Mammary epithelial cell (primary cell): ENCODE measurements at regions not wholly inside any gene's neighbourhood (a gene's known extent, or its start where the extent isn't known, plus 50 kb on each side); places are given as distances from the start of the nearest gene placed in this dataset.

Experiments
- CTCF ChIP-seq, 2 donors: IDR thresholded peaks in 1 of 2; conservative IDR thresholded peaks in 1 of 2; 2 replicates each; pipeline ENCODE4 v1.5.1; 2011 to 2012; ENCODE audit warnings: inconsistent platforms in 2 of 2, low read length in 2 of 2, mild to moderate bottlenecking in 2 of 2, control low read depth in 1 of 2, low read depth in 1 of 2; ENCODE audit not compliant: insufficient read depth in 1 of 2; ENCODE audit errors: extremely low read depth in 1 of 2
- EZH2 ChIP-seq: IDR thresholded peaks from 2 replicates; pipeline ENCODE4 v1.6.1; 2012; ENCODE audit warnings: low read length, inconsistent platforms, borderline replicate concordance

DNA sequence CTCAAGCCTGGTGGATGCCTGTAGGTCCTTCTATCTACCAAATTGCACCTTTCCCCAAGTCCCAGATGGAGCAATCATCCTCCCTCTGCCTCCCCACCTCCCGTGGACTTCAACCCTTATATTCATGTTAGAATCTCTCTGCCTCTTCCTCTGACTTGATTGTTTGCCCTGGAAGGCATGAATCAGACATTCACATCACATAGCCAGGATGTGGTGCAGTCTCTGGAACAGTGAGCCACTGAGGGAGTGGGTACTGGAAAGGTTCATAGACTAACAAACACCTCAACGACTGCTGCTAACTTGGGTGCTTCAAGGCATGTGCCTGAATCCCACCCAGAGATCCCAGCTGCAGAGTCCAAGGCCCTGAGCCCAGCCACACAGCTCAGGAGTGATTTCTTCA lies 494.0 kb downstream of the TNS3 start:
- no peak for TF ChIP-seq CTCF (conservative IDR thresholded peaks at IDR 0.05 in 1 of 2, IDR thresholded peaks at IDR 0.05 in 1 of 2; ENCODE audit: extremely low read depth in 1 of 2, insufficient read depth in 1 of 2, low read depth in 1 of 2, low read length in 2 of 2)
- TF ChIP-seq EZH2, result no peak
